ENCODE measurements at regions not wholly inside any gene's neighbourhood (a gene's known extent, or its start where the extent isn't known, plus 50 kb on each side); places are given as distances from the start of the nearest gene placed in this dataset.

DNA sequence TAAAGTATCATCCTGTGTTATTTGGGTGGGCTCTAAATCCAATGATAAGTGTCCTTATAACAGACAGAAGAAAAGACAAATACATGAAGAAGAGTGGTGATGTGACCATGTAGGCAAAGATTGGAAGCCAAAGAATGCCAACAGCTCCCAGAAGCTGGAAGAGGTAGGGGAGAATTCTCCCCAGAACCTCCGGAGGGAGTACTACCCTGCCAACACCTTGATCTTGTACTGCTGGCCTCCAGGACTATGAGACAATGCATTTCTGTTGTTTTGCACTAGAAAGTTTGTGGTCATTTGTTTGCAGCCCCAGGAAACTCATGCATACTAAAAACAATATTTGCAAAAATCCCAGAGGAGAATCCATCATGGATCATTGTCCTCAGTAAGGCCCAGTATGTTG is 115.0 kb upstream of the ARHGAP20 start:
- H3K4me3 ChIP-seq (ENCODE audit: low read depth, low read length), result no peak overlapping the region
- DNase-seq (ENCODE audit: low read depth), result no peak

DNA sequence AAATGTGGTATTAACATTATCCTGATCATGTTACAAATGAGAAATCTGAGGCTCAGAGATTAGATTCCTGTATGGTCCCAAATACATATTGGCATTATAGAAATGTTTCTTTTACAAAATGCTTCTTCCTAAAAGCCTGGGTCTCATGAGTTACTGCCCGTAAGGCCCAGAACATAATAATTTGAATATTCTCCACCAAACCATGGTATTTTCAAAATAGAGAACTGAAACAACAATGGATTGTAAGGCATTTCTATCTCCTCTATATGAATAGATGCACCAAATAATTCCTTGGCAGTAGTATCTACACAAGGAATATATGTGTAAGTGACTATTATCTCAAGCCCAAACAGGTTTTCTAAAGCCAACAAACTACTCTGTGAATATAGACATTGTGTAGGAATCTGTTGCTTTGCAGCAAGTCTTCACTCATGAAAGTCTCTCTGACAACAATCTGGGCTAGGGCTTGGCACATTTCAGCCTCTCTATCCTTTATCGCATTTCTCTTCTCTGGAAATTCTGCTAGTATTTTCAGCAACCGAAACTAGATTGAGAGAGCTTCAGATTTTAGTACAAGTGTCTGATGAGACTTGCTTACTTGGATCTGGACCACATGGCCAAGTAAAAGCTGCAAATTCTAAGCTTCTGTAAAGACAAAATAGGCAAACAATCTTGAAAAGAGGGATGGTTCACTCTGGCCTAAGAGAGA is 112.8 kb upstream of the ARHGAP20 start:
- no peak for DNase-seq (ENCODE audit: low read depth)

DNA sequence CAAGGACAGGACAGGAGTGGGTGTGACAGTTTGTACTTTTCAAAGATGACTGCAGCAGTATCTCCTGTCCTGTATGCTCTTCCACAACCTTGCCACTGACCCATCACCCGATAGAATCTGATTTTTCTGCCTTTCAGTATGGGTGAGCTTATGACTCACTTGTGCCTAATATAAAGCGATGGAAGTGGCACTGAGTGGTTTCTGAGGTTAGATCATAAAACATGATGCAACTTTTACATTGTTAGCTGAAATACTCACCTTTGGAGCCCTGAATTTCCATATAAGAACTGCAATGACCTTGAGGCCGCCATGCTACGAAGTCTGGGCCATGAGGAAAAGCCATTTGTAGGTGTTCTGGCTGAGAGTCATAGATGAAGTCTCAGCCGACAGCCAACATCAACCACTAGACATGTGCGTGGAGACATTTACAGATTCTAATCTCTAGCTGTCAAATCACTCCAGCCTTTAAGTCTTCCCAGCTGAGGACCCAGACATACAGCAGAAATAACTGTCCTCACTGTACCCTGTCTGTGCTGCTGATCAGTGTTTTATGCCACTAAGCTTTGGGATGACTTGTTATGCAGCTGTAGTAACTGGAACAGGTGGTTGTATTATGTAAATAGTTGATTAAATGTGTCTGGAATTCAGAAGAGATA is 105.9 kb upstream of the ARHGAP20 start:
- no peak overlapping the region for H3K4me3 ChIP-seq (ENCODE audit: low read depth, low read length)
- peak; percentile 57 for DNase-seq (ENCODE audit: low read depth)

More for the DNA sequence above, 112.8 kb upstream of the ARHGAP20 start:
- H3K4me3 ChIP-seq (ENCODE audit: low read depth, low read length), result no peak overlapping the region

DNA sequence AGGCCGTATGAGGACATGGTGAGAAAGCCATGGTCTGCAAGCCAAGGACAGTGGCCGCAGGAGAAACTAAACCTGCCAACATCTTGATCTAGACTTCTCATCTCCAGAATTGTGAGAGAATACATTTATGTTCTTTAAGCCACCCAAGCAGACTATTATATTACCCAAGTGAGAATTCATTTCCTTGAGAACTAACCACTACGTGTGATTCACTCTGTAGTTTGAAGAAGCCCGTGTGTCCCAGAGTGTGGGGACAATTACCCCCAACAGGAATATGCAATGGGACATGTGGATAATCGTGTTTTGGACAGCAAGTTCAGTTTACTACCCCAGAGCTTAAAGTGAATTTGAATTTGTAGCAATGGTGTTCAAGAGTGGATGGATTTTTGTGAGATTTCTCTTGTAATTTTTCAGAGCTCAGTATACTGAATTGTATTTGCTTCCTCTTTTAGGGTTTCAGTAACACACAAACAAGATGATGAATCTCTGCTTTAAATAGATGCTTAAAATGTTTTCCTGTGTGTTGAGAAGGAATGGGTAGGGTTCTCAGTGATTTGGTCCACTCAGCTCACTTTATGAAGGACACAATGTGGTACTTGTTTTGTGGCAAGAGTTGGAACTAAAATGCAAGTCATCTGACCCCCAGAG is 100.0 kb upstream of the ARHGAP20 start:
- no peak for DNase-seq (ENCODE audit: low read depth)
- no peak overlapping the region for H3K4me3 ChIP-seq (ENCODE audit: low read depth, low read length)

DNA sequence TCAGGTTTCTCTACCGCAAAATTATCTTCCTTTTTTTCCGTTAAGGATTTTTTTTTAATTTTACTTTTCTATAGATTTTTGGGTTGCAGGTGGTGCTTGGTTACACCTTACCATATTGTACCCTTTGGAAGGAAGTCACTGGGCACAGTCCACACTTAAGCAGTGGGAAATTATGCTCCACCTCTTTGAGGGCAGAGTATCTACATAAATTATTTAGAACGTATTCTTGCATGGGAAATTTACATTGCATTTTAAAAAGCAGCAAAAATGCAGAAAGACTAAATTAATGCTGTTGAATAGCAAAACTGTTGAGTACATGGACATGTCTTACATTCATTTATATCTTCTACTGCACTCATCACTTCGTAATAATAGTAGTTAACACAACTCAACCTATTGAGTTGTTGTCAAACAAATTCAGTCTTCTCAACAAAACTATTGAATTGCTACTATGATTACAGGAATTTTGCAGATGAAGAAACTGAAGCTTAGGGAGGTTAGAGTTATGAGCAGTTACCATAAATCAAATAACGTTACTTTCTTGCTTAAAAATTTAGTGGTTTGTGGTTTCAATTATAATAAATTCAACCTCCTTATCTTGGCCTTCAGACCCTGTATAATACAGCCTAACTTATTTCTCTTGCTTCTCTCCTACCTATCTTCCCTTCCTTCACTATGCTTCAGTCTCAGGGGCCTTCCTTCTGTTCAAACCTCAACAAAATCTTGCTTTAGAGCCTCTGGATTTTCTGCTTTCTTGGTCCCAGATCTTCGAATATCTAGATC is 97.4 kb upstream of the ARHGAP20 start:
- DNase-seq (ENCODE audit: low read depth), result no peak

DNA sequence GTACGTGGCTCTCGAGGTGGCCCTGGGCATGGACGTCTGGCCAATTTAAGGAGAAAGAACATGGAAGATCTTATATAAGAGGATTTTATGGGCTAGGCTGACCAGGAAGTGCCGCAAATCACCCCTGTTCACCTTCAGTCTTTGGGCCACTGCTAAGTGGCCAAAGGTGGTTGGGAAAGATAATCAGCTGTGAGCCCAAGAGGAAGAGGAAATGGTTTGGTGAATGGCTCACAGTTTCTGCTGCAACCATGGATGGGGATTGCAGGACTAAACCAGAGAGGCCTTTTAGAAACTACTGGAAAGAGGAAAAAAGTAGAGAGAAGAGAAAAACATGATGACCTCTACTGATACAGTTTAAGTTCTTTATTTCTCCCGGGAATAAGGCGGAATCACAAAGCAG is 96.0 kb upstream of the ARHGAP20 start:
- DNase-seq (ENCODE audit: low read depth), result no peak
- H3K4me3 ChIP-seq (ENCODE audit: low read depth, low read length), result no peak overlapping the region

More for the DNA sequence above, 97.4 kb upstream of the ARHGAP20 start:
- H3K4me3 ChIP-seq (ENCODE audit: low read depth, low read length), result no peak overlapping the region

DNA sequence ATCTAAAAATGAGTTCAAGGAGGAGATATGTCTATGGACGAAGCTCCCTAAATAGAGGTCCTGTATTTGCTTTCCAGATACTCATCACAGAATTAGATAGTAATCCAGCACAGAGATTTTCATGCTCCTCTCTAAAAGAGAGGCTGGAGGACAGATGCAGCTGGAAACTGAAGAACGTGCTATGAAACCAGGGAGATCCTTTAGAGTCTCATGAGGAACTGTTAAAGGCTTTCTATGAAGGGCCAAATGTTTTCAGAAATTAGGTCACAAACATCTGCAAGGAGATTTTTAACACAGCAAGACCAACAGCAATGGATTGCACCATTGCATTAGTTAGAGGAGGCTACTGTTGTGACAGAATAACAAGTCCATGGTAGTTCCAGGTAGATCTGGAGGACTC is 95.6 kb upstream of the ARHGAP20 start:
- no peak overlapping the region for H3K4me3 ChIP-seq (ENCODE audit: low read depth, low read length)
- DNase-seq (ENCODE audit: low read depth), result no peak

DNA sequence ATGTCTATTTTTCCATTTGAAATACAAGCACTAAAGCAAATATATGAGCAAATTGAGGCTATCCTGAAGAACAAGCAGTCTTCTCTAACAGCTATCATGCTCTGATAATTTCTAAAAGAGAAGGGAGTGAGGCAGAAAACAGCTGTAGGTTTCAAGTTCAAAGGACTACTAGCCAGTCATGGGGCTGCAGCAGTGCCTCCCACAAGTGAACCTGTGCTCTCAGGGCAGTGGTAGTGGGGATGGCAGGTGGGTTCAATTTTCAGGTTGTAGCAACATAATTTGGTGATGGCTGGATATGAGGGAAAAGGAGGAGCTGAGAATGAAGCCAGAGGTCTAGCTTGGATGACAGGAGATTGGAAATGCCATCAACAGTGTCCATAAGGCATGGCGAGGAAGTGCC is 93.5 kb upstream of the ARHGAP20 start:
- no peak for DNase-seq (ENCODE audit: low read depth)
- no peak overlapping the region for H3K4me3 ChIP-seq (ENCODE audit: low read depth, low read length)

DNA sequence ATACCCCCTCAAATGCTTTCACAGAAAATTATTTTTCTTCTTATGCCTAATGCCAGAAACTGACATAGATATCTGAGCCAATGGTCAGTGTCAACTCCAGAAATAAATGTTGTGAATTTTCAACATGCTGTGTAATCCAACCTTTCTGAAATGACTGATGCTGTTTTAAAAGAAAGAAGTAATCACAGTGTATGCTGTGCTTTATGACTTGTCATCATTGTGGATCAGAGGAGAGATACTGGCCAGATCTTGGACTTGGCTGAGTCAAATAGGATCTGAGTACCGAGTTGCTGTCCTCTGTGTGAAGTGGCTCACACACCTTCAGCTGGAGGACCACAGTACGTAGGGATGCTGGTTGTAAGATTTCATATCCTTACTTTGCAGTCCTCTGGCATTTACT is 89.9 kb upstream of the ARHGAP20 start:
- H3K4me3 ChIP-seq (ENCODE audit: low read depth, low read length), result no peak overlapping the region
- DNase-seq (ENCODE audit: low read depth), result no peak

DNA sequence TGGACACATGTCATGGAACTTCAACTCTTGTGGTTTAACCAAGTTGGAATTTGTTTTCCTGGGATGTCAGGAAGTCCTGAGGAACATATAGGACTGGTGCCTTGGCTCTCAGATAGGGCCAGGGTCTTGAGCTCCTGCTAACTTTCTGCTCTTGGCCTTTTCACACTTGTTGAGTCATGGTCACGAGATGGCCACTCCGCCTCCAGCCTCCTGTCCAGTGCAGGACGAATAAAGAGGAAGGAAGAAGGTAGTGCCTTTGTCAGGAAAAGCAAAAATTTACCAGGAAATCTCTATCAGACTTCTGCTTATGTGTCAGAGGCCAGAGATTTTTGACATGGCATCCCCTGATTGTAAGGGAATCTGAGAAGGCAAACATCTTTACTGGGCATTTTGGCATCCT is 89.1 kb upstream of the ARHGAP20 start:
- no peak for DNase-seq (ENCODE audit: low read depth)
- H3K4me3 ChIP-seq (ENCODE audit: low read depth, low read length), result no peak overlapping the region

DNA sequence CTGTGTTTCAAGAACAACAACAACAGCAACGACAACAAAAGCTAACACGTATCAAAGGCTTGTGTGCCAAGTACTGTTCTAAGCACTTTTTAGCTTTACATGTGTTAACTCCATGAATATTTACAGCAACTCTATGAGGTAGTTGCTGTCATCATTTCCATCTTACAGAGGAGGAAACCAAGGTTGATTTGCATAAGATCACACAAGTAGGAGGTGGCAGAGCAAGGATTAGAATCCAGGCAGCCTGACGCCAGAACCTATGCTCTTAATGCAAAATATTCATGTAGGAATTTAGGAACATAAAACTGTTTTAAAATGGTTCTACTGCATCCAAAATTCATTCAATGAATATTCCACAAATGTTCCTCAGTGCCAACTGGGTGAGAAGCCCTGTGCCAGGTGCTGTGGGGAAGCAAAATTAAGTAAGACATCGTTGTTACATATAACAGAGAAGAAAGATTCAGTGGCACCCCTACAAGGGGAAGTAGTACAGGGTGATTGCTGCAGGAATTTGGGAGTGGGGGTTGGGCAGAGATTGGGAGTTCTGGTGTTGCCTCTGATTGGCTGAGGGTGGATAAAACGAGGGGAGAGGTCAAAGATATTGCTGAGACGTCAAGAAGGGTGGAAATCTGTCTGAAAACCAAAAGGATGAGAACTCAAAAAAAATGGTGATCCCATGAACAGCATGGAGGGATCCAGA is 86.1 kb upstream of the ARHGAP20 start:
- DNase-seq (ENCODE audit: low read depth), result no peak
- H3K4me3 ChIP-seq (ENCODE audit: low read depth, low read length), result no peak overlapping the region

DNA sequence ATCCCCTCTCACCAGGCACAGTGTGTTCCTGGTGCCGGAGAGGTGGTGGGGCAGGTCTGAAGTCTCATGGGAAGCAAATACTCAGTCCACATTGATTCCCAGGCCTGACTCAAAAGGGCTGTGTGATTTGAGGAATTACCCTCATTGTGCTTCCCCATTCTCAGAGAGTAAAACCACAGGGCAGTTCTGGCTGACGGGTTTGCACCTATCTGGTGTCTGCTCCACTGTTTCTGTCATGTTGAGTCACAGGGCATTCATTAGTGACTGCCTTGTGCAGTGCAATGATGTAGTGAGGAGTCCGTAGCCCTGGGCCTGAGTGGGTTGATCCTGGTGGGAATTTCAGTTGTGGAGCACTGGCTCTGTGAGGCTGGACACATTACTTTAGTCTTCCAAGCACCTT is 85.2 kb upstream of the ARHGAP20 start:
- H3K4me3 ChIP-seq (ENCODE audit: low read depth, low read length), result no peak overlapping the region
- DNase-seq (ENCODE audit: low read depth), result no peak

DNA sequence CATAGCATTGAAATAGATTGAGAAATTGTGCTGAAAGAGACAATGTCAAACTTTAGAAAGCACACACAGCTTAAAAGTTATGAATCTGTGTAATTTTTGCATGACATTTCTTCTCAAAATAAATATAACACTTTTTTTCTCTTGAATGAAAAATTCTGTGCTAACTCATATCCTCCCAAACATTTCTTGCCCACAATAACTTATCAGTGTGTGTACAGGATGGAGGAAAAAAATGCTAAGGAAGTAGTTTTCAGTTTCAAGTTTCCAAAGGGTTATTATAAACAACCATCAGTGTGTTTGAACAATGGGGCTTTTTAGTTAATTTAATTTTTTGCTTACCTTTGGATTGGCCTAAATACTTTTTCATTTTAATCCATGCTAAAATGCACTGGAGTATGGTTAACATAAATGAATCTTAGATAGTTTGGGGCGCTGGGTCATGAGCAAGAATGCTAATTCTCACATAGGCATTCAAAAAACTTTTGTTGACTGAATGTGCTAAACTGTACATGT is 82.9 kb upstream of the ARHGAP20 start:
- DNase-seq (ENCODE audit: low read depth), result no peak
- H3K4me3 ChIP-seq (ENCODE audit: low read depth, low read length), result no peak overlapping the region

DNA sequence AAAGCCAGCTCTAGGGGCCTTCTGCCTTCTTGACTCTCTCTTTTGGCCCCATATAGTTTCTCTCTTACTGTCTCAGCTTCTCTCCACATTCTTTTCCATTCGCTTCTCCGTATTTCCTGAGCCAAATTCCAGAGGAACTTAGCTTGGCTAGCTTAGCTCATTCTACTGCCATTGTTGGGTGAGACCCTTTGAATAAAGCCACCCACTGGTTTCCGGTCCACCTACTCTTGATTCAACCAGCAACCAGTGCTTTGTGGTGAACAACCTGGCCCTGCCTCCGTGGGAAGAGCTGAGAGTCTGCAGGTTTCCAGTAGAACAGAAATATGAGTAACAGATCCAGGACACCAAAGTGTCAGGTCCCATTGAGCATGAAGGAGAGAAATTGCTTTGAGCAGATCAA is 81.3 kb upstream of the ARHGAP20 start:
- DNase-seq (ENCODE audit: low read depth), result no peak

DNA sequence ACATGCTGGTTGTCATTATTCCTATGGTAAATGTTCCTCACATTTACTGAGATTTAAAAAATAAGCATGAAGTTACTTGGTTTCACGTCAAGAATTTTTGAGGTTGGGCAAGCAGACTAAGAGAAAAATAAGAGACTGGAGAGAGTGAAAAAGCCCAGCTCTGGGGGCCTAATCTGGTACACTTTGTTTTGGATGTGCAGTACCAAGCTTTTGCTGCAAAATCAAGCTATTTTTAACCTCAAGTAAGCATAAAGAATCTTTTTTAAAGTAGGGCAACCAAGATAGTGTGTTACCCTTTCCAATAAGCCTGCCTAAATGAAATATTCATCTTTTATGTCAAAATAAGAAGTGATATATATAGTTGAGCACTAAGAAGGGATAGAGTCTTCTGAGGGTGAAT is 79.4 kb upstream of the ARHGAP20 start:
- no peak overlapping the region for H3K4me3 ChIP-seq (ENCODE audit: low read depth, low read length)
- DNase-seq (ENCODE audit: low read depth), result no peak

More for the DNA sequence above, 81.3 kb upstream of the ARHGAP20 start:
- no peak overlapping the region for H3K4me3 ChIP-seq (ENCODE audit: low read depth, low read length)

DNA sequence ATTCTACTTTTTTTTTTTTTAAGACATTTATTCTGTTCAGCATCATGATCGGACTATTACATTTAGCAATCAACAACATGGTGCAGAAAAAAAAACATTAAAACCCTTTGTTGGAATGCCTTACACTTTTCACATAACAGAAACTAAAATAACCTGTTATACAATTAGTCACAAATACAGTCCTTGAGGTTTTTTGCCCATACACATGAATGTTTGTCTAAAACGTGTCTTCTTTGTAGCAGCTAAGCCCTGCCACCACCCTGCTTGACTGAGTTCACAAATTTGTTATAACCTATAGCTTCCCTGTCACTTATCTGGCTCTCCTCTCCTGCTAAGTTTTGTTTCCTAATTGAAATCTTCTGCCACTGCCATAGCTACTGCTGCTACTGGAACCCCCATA is 75.4 kb upstream of the ARHGAP20 start:
- H3K4me3 ChIP-seq (ENCODE audit: low read depth, low read length), result no peak overlapping the region
- DNase-seq (ENCODE audit: low read depth), result no peak

DNA sequence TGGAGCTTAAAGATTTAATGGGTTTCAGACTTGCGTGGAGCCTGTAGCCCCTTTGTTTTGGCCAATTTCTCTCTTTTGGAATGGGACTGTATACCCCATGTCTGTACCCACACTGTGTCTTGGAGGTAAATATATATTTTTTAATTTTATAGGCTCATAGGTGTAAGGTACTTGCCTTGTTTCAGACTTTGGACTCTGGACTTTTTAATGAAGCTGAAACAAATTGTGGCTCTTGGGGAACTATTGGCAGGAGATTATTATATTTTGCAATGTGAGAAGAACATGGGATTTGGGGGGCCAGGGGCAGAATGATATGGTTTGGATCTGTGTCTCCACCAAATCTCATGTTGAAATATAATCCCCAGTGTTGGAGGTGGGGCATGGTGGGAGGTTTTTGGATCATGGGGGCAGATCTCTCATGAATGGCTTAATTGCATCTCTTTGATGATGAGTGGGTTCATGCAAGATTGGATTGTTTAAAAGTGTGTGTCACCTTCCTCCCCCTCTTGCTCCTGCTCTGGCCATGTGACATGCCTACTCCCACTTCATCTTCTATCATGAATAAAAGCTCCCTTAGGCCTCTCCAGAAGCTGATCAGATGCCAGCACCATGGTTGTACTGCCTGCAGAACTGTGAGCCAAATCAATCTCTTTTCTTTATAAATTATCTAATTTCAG is 74.1 kb upstream of the ARHGAP20 start:
- no peak overlapping the region for H3K4me3 ChIP-seq (ENCODE audit: low read depth, low read length)
- DNase-seq (ENCODE audit: low read depth), result no peak

DNA sequence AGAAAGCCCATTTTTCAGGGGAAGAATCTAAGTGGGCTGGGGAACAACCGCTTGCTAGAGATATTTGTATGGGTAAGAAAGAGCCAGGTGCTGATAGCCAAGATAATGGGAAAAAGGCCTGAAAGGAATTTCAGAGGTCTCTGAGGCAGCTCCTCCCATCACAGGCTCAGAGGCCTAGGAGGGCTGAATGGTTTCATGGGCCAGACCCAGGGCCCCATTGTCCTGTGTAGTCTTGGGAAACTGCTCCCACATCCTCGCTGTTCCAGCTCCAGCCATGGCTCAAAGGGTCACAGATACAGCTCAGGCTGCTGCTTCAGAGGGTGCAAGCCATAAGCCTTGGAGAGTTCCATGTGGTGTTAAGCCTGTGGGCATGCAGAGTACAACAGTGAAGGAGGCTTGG is 73.2 kb upstream of the ARHGAP20 start:
- no peak overlapping the region for H3K4me3 ChIP-seq (ENCODE audit: low read depth, low read length)
- DNase-seq (ENCODE audit: low read depth), result no peak

DNA sequence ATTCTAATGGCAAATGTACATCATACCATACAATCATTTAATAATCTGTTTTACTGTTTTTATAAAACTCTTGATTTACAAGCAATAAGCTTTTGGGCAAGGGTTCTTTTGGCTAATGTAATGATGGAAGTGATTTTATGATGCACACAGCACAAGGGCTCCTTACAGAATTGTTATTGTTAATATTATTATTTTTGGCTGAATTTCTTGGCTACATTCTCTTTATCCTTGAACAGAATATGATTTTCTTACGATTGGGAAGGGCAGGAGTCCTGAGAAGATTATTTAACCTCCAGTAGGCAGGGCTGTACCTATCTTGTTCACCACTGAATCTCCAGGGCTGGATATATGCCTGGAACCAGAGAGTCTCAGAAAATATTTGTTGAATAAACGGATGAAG is 70.4 kb upstream of the ARHGAP20 start:
- no peak overlapping the region for H3K4me3 ChIP-seq (ENCODE audit: low read depth, low read length)
- no peak for DNase-seq (ENCODE audit: low read depth)
